ENCODE measurements at regions not wholly inside any gene's neighbourhood (a gene's known extent, or its start where the extent isn't known, plus 50 kb on each side); places are given as distances from the start of the nearest gene placed in this dataset.

DNA sequence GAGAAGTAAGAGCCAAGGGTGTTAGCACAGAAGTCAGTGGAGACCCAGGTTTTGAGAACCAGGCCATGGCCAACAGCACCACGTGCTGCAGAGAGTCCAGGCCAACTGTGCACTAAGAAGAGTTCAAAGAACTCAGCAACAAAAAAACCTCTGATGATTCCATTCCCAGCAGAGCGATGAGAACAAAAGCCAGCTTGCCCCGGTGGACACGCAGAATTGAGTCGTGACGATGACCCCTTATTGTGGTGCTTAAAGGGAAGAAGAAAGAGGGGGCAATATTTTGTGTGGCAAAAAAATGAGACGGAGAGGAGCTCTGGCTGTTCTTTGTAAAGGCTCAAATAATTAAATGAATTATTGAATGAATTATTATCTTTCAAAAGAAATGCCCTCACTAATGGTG, 468.3 kb upstream of the AUTS2 start:
- no peak for DNase-seq (ENCODE audit: low read depth)

DNA sequence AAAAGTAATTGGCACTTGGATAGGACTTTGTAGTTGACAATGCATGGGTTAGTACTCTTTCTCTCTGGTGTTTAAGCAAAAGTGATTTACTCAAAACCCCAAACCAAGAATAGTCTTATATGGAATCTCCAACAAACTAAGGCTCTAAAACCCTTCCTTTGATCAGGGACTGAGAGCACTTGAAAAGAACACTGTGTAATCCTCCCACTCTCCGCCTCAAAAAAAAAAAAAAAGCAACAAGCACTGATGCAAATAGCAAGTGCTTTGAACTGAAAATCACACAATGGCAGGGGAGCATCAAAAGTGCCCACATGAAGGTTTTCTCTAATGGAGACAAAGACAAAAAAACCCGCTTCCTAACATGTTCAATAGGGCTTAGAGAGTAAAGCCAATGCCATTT, 467.9 kb upstream of the AUTS2 start:
- DNase-seq (ENCODE audit: low read depth), result no peak

DNA sequence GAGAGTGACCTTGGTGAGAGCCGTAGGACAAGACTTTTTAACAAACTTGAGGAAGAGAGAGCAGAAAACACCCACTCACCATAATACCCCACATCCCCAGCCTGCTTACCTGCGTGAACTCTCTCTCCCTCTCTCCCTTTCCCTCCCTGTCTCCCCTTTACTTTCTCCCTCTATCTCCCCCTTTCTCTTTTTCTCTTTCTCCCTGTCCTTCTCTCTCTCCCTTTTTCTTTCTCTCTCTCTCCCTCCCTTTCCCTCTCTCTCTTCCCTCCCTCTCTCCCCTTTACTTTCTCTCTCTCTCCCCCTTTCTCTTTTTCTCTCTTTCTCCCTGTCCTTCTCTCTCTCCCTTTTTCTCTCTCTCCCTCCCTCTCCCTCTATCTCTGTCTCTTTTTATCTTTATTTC, 464.0 kb upstream of the AUTS2 start:
- no peak for DNase-seq (ENCODE audit: low read depth)

DNA sequence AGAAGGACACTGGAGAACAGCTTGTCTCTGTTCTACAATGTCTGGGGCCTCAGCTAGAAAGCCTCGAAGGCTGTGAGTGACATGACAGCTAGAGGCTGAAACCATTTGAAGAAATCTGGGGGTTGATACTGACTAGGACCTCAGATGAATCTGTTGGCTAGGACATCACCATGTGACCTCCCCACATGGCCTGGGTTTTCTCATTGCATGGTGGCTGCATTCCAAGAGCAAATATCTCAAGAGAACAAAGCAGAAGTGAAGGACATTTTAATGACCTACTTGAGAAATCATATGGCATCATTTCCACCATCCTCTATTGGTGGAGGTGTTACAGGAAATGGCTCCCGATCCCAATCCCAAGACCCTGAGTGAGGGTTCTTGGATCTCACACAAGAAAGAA, 450.6 kb upstream of the AUTS2 start:
- no peak for DNase-seq (ENCODE audit: low read depth)

DNA sequence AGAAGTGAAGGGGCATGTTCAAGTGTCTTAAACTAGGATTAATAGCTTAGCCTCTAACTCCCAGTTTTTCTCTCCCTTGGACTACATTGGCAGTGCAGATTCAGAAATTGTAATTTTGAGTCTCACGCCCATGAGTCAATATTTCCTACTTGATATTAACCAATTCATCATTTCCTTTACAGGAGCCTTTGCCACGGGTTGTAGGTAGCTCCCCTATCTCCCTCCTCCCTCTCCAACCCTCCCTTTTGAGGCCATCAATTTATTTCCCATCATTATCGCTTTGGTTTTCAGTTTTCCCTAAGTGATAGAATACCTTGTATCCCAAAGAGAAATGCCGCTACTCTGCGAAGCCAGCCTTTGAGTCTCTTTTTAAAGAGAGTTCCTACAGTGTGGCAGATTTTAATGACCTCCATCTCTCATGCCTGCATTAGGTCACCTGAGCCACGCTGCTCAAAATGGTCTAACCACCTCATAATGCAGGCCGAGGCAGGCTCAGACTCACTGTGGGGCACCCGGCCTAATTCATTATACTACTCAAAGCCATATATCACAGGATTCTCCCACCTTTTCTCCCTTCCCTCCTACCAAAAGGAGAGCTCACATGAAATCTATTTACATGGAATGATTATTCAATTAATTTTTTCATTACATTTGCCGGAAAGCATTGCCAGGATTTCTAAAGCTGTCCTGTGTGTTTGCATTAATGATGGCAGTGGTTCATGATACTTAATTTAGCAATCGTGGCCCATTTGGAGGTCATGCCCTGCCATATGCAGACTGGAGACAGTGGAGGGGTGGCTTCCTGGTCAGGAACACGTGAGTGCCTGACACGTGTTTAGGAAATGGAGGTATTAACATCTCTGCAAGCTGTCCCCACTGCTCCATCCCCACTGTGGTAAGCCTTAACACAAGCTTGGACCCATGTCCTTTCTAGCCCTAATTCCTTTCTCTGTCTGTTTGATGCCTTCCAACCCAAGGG, 448.2 kb upstream of the AUTS2 start:
- DNase-seq (ENCODE audit: low read depth), result no peak

DNA sequence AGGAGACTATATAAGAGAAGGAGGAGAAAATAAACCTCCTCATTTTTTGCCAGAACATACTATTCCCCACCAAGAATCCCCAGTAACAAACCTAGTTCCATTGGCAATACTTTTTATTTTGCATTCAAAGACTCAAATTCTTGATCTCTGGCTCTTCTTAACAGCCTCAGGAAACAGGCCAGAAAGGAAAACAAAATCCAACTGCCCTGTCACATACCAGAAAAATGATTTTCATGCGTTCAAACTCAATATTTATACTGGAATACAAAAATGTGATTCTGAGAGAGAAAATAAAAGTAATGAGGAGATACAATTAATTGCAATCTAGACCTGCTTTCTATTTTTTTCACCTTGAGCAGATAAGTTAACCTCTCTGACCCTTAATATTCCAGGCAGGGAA, 435.9 kb upstream of the AUTS2 start:
- no peak for DNase-seq (ENCODE audit: low read depth)

DNA sequence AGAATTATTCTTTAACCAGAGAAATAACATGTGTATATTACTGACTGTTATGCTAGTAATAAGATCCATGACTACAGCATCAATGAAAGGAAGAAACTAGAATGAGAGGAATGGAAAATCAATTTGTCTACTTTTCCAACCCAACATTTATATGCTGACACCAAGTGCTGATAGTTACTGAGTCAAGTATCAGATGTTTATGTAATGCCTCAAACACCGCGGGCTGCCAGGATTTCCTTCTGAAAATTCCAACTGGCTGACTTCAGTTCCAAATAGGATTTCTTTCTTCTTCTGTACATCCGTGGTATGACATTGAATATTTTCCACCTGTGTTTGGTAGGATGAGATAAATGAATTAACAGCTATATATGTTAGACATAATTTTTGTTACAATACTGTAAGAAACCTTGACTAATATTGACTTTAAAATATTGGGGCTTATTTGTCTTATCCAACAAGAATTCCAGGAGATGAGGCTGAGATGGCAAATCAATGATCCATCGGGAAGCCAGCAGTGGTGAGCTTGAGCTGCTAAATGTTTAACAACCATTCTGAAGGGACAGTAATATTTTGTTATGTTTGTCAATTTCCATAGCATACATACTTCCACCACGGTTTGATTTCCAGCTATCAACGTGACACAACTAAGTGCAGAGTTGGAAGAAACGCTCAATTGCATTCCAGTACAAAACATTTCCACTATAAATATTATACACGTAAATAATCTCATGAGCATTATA, 435.2 kb upstream of the AUTS2 start:
- no peak for DNase-seq (ENCODE audit: low read depth)

DNA sequence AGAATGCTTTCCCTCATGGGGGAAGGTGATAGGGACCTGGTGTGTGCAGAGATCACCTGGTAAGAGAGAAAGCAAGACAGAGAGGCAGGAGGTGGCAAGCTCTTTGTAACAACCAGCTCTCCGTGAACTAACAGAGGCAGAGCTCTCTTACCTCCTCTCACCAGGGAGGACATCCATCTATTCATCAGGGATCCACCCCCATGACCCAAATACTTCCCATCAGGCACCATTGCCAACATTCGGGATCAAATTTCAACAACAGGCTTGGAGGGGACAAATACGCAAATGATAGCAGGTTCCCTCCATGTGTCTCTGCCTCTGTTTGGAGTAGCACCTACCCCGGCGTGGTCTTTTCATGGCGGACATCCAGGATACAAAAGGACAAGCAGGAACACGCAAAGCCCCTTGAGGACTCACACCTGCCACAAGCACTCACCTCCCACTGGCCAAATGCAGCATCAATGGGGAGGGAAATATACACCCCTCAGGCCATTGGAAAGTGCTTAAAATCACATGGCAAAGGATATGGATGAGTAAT, 431.2 kb upstream of the AUTS2 start:
- no peak for DNase-seq (ENCODE audit: low read depth)

DNA sequence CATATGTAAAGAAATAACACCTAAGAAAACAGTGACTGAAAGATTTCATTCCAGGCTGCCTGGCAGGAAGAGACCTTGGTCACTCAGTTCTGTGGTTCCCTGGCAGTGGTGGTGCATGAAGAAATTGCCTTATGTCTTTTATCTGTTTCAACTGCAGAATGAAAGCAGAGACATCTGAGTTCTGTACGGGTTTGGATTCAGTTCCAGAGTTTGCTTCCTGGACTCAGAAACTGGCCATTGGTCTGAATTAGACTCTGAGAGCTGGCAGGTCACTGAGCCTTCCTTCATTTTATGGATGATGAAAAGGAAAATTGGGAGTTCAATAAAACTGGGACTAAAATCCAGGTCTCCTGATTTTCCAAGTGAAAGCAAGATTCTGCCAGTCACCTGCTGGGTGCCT, 428.9 kb upstream of the AUTS2 start:
- DNase-seq (ENCODE audit: low read depth), result no peak

DNA sequence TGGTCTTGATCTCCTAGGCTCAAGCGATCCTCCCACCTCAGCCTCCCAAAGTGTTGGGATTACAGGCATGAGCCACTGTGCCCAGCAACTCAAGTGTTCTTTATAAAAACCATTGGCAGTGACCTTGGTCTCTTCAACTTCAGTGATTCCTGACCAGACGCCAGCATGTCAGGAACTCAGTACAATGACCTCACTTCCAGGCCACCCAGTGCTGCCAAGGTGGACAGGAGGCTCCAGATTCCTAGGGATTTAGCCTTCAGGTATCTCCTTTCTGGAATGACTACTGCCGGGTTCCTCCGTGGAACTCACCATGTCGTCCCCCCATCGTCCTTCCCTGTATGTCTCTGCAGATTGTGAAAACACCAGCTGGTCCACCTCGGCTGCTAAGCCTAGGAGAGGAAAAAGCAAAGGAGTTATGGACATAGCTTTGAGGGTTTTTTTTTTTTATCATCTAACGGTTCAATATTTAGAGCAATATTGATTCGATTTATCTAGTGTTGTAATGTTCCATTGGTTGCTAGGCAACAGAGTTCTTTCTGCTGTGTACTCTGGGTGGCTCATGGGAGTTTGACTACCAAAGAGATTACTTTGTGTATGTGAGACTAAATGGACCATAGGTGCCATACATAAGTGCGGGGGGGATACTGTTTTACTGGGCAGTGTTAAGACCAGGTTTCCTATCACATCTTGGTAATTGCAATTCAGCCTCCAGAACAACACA, 425.8 kb upstream of the AUTS2 start:
- DNase-seq (ENCODE audit: low read depth), result no peak

DNA sequence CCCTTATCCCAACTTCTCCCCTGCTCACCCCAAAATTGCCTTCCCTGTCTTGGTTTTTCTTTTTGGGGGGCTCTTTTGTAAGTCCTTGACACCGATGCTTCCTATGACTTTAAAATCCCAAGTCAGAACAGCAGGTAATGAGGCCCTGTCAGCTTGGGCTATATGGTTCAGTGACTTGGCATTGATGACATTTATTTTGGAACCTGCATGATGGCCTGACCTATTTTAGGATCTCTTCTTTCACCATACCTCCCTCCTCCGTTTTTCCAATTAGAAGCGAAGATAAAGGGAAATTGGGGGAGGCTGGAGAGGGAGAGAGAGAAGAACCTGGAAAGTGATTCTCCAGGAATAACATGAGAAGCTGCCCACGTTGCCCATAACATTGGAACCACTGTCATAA, 424.9 kb upstream of the AUTS2 start:
- no peak for DNase-seq (ENCODE audit: low read depth)

DNA sequence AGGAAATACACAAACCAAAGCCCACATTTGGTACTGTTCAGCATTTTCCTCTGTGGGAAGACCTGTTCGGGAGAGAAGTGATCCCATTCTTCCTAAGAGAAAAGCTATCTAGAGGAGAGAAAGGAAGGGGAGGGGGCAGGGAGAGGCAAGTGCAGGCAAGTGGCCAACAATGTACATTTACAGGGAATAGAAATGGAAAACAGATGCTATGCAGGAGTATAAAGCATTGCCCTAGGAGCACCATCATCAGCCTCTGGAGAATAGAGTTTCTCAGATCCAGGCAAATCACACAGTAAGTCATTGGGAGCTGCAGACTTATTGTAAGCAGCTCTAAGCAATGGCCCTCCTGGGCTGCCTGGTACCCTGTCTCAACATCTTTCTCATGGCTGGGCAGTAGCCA, 424.4 kb upstream of the AUTS2 start:
- no peak for DNase-seq (ENCODE audit: low read depth)

DNA sequence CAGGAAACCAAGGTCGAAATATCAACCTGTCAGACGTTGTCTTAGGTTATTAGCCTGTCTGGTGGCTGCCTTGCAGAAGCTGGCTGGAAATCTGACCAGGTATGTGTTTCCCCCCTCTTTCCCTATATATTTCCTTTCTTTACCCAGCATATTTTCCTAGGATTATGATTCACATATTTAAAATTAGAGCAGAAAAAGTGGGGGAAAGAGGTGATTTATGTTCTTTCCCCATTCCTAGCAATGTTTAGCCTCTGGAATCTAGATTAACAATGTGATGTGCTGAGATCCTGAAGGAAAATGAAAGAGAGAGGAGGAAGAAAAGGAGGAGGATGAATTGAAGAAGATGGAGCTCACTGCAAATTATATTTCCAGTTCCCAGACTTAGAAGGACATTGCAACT, 421.4 kb upstream of the AUTS2 start:
- DNase-seq (ENCODE audit: low read depth), result no peak

DNA sequence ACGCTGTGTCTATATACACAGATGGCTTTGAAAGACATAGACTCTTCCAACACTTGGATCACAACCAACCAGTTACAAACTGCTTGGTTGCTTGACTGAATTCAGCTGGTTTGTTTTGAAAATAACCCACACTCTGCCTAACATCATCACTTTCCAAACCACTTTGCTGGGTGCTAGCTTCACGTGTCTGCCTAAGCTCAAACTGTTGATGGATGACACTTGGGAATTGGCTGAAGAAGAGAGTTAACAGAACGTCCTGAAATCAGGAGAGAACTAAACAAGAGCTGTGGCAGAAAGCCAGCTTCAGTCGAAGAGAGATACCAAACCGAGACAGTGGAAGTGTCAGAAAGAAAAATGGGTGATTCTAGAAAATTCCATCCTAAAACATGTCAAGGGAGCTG, 420.8 kb upstream of the AUTS2 start:
- no peak for DNase-seq (ENCODE audit: low read depth)

DNA sequence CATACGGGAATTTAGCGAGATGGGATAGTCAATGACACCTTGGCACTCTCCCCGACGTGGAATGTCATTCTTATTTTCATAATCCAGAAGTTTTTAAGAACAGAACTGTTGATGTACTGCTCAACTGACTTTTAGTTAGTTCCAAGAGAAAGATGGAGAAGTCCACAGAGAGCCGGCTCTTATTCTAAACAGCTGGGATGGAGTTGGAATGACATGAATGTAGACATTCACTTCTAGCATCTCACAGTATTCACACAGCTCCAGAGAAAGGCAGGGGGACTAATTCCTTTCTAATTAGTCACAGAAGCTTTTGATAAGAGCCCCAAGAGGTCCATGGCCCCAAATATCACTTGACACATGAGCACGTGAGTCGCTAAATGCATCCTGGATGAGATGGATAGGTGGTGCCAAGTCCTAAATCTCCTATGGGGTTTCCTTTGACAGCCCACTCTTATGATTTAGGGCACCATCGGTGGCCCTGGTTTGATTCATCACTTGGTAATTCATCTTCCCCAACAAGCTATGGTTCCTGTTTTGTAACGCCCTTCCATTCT, 420.3 kb upstream of the AUTS2 start:
- DNase-seq (ENCODE audit: low read depth), result no peak

DNA sequence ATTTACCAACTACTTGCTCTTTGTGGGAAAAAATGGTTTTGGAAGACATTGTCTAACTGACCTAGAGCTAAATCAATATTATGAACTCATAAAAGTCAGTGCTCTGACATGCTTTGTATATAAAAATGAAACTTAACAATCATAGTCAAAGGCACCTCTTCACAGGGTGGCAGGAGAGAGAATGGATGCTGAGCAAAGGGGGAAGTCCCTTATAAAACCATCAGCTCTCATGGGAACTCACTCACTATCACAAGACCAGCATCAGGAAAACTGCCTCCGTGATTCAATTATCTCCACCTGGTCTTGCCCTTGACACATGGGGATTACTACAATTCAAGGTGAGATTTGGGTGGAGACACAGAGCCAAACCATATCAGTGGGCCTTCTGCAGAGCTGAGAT, 417.6 kb upstream of the AUTS2 start:
- no peak for DNase-seq (ENCODE audit: low read depth)

DNA sequence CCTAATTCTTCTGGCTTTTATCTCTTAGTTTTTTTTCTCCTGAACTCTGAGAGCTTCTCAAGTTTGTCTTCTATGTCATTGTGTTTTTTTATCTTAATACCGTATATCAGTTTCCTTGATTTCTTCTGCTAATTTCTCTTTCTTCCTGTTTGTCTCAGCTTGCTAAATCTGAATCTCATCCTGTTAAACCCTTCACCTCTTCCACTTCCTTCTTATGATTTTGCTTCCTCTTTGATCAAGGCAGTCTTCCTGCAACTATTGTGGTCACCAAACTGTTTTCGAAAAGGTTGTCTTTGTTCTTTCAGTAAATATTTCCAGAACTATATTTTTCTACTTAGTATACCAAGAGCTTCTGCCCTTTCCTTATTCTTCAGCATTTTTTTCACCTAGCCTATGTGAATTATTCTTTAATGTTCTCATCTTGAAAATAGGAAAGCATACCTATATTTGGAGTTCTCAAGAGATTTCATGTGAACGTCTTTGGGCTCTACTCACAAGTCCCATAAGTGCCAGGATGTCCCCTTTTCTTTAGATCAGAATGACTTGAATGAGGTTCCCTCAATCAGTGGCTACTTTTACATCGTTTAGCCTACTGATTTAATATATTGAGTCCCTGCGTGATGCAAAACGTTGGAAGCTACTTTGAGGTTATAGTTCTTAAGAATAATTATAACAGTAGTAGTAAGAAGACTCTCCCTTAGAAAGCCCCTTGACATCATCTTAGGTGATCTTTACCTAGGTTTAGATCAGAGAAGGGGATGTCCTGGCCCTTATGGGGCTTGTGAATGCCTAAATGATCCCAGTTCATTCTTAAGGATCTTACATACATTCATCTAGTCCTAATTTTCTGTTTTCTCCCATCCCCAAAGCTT, 415.4 kb upstream of the AUTS2 start:
- DNase-seq (ENCODE audit: low read depth), result no peak

DNA sequence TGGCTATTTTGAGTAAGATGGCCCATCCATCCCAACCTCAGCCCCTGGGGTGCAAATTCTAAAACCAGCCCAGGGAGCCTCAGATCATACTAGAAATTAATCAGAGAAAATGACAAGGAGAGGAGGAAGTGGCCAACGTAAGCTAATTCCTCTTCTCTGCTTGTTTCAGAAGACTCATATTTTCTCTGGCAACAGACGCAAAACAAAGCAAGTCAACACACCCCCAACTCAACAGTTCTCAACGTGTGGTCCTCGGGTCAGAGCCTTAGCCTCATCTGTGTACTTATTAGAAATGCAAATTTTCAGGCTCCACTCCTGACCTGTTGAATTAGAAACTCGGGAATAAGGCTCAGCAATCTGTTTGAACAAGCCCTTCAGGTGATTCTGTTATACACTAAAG, 413.9 kb upstream of the AUTS2 start:
- no peak for DNase-seq (ENCODE audit: low read depth)

DNA sequence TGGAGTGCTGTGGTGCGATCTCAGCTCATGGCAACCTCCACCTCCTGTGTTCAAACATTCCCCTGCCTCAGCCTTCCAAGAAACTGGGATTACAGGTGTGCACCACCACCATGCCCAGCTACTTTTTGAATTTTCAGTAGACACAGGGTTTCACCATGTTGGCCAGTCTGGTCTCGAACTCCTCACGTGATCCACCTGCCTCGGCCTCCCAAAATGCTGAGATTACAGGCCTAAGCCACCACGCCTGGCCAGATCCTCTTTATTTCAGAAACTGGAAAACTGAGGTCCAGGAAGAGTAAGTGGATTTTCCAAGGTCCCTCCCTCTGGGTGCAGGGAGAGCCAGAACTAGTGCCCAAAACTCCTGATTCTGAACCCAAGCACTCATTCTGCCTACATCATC, 413.1 kb upstream of the AUTS2 start:
- no peak for DNase-seq (ENCODE audit: low read depth)

DNA sequence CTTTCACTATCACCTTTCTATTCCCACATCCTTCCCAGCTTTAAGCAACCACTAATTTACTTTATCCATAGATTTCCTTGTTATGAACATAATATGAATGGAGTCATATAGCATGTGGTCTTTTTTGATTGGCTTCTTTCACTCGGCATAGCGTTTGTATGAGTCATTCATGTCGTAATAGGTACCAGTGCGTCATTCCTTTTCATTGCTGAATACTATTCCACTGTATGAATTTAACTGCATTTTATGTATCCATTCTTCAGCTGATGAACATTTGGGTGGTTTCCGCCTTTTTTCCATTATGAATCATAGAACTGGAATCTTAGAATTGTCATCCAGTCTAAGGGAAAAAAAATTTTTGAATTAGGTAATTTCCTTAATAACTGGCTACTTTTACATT, 411.3 kb upstream of the AUTS2 start:
- no peak for DNase-seq (ENCODE audit: low read depth)

DNA sequence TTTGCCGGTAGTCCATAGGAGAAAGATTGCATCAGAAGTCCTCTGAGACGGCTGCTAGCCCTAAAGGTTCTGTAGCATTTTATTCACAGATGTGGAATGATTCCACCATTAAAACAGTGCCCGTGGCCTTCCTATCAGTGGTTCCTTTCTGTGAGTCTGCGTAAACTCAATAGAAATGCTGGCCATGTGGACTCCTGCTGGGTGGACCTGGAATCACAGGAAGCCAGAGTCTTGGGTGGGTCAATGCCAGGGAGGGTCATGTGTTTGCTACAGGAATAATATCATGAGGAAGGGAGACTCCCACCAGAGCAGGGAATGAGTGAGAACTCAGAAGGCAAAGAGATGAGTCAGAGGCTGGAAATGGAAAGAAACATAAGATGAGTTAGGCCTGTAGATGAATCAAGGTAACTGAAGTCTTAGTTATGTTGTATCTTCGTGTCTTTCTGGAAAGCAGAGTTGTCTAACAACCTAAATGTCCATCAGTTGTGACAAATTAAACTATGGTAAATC, 410.4 kb upstream of the AUTS2 start:
- DNase-seq (ENCODE audit: low read depth), result no peak
